Activated CD8-positive, alpha-beta T cell treated with anti-CD3 and anti-CD28 coated beads for 36 hours (primary cell): ENCODE measurements at regions not wholly inside any gene's neighbourhood (a gene's known extent, or its start where the extent isn't known, plus 50 kb on each side); places are given as distances from the start of the nearest gene placed in this dataset.

Experiments
- ATAC-seq: fragments of 200-7000 bp; cut with Tn5 transposase; one replicate; pipeline ENCODE4 v1.10.0; 2021; ENCODE audit warnings: mild to moderate bottlenecking, moderate library complexity
- CTCF ChIA-PET: fragments of 350-600 bp; sonication (Branson Sonifier 250); formaldehyde crosslinking; loops from one replicate; lab custom pipeline; 2021; ENCODE audit warnings: antibody characterized with exemption; lab: Charles Lee
- POLR2A ChIA-PET: fragments of 350-600 bp; sonication (Branson Sonifier 250); formaldehyde crosslinking; loops from one replicate; lab custom pipeline; 2021; ENCODE audit warnings: antibody characterized with exemption; lab: Charles Lee
- DNase-seq: peaks from one replicate; pipeline ENCODE4 v3.0.0-alpha.2; 2020
- H3K27ac Mint-ChIP-seq: one replicate; pipeline ENCODE4 v1.8.0; 2021; ENCODE audit warnings: mild to moderate bottlenecking, mixed read lengths
- H3K27me3 Mint-ChIP-seq: one replicate; pipeline ENCODE4 v1.8.0; 2021; ENCODE audit warnings: mixed read lengths
- H3K36me3 Mint-ChIP-seq: one replicate; pipeline ENCODE4 v1.8.0; 2021; ENCODE audit warnings: low read depth, mixed read lengths
- H3K4me1 Mint-ChIP-seq: one replicate; pipeline ENCODE4 v1.8.0; 2021; ENCODE audit warnings: low read depth, mixed read lengths
- H3K4me3 Mint-ChIP-seq: one replicate; pipeline ENCODE4 v1.8.0; 2021; ENCODE audit warnings: mild to moderate bottlenecking, moderate library complexity, mixed read lengths
- H3K9me3 Mint-ChIP-seq: one replicate; pipeline ENCODE4 v1.8.0; 2021; ENCODE audit warnings: mixed read lengths
- intact Hi-C: fragments of 100-400 bp; cut with micrococcal nuclease; formaldehyde crosslinking; loops from one replicate; pipeline ENCODE4 v1.10.0; 2022
- TF ChIP-seq, protein P1 (sequence below): fragments of 200-600 bp; IDR thresholded peaks from one replicate; pipeline ENCODE4 v1.8.0; 2022; ENCODE audit warnings: antibody characterized with exemption, mild to moderate bottlenecking

- Mint-ChIP-seq H3K9me3 (no peaks in the 10 kb centered on the region), H3K4me1 (no peaks in the 10 kb centered on the region), H3K27me3 (peaks cover 15% of the 10 kb centered on the region), H3K4me3 (no peak overlapping the region), H3K36me3 (no peaks in the 10 kb centered on the region), H3K27ac (no peak overlapping the region)
- DNase-seq (no peak), ATAC-seq (no peak)
- TF ChIP-seq, protein P1, sequence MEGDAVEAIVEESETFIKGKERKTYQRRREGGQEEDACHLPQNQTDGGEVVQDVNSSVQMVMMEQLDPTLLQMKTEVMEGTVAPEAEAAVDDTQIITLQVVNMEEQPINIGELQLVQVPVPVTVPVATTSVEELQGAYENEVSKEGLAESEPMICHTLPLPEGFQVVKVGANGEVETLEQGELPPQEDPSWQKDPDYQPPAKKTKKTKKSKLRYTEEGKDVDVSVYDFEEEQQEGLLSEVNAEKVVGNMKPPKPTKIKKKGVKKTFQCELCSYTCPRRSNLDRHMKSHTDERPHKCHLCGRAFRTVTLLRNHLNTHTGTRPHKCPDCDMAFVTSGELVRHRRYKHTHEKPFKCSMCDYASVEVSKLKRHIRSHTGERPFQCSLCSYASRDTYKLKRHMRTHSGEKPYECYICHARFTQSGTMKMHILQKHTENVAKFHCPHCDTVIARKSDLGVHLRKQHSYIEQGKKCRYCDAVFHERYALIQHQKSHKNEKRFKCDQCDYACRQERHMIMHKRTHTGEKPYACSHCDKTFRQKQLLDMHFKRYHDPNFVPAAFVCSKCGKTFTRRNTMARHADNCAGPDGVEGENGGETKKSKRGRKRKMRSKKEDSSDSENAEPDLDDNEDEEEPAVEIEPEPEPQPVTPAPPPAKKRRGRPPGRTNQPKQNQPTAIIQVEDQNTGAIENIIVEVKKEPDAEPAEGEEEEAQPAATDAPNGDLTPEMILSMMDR: no peak
- intact Hi-C loops: no loop called here
- CTCF ChIA-PET: interaction anchor here (1.0 kb wide), 1 partner anchor 10 kb away, joined by 4 read pairs; no protein-coding TSS in a partner anchor
- POLR2A ChIA-PET: no interaction called here
These were observed 50.8 kb upstream of the LY86 start for GRCh38 chr6:6537488-6538260.

GRCh38 chr6:6538261-6538660 lies 50.3 kb upstream of the LY86 start:
- no peaks in the 10 kb centered on the region for H3K36me3 Mint-ChIP-seq
- POLR2A ChIA-PET: no interaction called here
- ATAC-seq (no peak), DNase-seq (no peak)
- no peak overlapping the region for H3K4me3 Mint-ChIP-seq
- no peaks in the 10 kb centered on the region for H3K4me1 Mint-ChIP-seq
- CTCF ChIA-PET: interaction anchor here (1.0 to 1.6 kb wide), 2 partner anchors 9 to 480 kb away, joined by 4 to 5 read pairs; no protein-coding TSS in a partner anchor
- H3K27me3 Mint-ChIP-seq: peaks cover 18% of the 10 kb centered on the region
- no peaks in the 10 kb centered on the region for H3K9me3 Mint-ChIP-seq
- no peak overlapping the region for H3K27ac Mint-ChIP-seq
- intact Hi-C loops: no loop called here
- TF ChIP-seq, protein P1: no peak
